ENCODE measurements at regions not wholly inside any gene's neighbourhood (a gene's known extent, or its start where the extent isn't known, plus 50 kb on each side); places are given as distances from the start of the nearest gene placed in this dataset.

DNA sequence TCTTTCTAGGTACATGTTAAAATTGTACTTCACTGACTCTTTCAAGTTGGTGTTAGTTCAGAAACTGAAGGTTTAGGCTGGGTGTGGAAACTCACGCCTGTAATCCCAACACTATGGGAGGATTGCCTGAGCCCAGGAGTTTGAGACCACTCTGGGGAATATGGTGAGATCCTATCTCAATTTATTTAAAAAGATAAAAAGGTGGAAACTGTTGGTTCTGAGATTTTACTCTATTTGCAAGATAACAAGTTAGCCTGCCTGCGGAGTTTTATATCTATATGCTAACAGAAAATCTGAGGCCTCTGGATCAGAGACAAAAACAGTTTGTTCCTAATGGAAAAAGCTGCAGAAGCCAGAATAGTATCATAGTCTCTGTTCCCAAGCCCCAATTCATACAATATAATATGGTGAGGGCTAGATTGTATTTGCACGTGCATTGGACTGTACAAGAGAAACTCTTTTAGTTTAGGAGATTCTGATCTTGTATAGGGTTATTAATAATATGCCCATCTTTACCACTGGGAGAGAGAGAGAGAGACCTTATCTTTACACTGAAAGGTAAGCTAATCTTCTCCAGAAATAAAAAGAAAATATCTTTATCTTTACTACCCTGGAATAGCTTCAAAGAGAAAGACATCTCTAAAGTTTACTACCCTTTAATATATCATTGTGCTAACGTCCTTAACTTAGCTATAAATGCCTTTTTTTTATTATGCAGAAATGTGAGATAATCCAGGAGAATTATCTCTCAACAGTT, 1267.6 kb downstream of the OTOL1 start:
- no peak for DNase-seq

DNA sequence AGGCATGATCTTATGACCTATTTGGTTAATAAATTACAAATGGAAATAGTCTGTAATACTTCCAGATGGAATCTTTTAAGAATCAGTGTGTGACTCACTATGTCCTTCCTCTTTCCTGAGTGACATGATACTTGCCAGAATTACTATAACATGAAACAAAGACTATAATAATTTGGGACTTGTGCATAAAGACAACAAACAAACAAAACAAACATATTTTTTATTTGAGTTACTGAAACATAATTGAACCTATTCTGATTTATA, 1268.1 kb downstream of the OTOL1 start:
- DNase-seq = no peak

DNA sequence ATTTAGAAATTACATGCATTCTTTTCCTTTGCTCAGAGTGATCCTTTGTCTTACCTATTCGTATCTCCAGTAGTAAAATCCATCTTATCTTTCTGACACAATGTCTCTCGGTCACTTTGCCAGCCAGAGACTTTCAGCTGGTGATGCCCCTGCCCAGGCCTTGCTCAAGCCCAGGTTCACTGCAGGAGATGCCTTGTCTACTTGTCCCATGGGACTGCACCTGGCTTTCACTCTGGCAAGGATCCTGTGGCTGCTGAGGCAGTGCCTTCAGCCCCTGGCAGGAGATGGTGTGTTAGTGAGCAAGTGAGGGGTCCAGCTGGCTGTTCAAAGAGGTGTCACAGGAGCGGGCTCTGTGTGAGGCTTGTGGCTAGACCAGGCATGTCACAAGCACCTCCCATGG, 1268.9 kb downstream of the OTOL1 start:
- DNase-seq = no peak

DNA sequence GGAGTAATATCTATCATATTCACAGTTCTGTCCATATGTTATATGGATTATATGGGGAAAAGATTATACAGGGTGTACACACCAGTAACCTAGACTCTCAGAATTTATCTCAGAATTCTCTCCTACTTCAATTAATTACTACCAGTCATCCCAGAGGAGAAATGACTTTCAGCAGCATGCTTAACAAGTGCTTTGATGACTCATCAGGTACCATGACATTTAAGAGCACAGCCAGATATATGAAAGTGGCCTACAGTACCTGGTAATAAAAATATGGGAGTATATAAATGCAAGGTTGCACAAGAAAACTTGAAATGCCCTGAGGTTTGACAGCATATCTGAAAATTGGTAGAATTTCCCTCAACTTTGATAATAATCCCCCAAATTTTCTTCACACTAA, 1273.0 kb downstream of the OTOL1 start:
- no peak for DNase-seq

DNA sequence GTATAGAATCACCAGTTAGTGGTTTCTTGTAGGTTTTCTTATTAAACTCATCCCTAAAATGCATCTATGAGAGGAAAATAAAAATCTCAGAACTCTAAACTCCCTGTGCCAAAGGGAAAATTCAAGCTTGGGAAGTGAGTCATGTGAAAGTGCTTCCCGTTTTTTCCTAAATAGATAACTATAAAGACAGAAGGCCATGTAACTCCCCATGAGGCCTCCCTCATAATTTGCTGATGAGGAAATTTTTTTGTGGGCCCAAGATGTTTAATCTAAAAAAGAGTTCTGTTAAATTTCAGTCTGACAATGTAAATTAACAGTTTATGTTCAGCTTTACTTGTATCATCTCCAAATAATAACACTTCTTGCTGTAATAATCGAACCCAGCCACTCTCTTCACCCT, 1273.9 kb downstream of the OTOL1 start:
- DNase-seq = no peak

DNA sequence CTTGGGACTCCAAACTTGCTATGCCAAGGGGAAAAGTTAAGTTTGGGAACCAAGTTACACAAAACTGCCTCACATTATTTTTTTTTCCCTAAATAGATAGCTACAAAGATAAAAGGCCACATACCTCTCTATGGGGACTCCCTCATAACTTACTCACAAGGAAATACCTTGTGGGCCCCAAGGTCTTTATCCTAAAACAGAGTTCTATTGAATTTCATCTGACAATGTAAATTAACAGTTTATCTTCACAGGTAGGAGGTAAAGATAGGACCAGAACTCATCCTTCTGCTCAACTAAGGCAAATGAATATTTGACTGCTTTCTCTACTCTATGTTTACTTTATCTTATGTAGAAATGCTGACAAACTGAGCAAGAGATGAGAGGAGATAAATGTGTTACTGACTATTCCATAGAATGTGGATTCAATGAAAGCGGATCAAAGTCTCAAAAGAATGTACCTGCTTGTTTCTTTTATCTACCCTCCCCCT, 1278.0 kb downstream of the OTOL1 start:
- DNase-seq = no peak

DNA sequence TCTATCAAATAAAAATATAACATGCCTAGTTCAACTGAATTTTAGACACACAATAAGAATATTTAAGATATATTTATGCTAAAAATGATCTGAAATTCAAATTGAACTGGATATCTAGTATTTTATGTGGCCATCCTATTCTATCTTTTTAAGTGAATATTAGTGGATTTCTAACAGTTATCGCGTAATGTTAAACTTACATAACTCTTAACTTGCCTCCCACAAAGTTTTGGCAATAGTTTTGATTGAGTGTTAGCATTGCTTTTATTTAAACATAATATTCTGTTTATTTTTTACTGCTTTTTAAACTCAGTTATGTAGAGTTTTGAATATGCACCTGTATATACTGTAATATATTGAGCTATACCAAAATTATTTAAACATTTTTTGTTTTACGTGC, 1279.5 kb downstream of the OTOL1 start:
- no peak for DNase-seq

DNA sequence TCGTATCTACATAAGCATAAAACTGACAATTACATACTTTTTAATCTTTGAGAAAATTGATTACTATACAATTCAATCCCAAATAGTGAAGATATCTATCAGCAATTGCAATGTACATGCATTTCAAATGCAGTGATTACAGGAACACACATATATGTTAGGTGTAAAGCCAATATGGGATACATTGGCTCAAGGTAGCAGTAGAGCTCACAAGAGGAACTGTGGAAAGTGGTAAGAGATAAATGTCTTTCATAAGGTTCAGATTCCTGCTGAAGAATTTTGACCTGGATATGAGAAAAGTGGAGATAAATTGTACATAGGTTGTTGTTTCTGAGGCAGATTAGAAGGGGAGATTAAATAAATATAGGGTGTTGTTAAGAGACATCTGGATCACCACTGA, 1280.5 kb downstream of the OTOL1 start:
- DNase-seq = no peak

DNA sequence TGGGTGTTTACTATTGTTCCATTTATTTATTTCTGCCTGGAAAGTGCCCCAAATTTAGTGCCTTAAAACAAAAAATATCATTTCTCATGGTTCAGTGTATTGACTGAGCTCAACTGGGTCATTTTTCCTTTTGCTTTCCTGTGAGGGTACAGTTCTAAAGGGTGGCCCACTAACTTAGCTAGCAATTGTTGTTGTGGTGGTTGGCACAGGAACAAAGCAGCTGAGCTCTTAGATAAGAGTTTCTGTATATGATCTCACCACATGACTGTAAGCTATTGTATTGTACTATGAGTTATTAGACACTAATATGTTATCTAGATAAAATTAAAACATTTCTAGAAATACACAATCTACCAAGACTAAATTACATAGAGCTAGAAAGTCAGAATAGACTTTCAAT, 1283.7 kb downstream of the OTOL1 start:
- no peak for DNase-seq

DNA sequence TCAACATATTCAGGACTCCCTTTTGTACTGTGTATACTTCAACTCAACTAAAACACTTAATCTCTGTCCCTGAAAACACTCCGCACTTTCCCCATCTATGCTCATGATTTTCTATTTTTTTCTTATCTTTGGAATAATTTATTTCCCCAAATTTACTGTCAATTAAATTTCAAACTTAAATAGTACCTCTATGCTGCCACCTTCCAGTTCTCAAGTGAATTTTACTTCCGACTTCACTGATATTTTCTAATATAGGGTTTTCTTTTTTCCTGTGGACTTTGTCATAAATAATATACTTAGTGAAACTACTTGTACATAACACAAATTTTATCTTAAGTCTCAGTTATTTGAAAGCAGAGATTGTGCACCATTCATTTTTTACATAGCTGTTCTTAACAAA, 1303.3 kb downstream of the OTOL1 start:
- DNase-seq = no peak

DNA sequence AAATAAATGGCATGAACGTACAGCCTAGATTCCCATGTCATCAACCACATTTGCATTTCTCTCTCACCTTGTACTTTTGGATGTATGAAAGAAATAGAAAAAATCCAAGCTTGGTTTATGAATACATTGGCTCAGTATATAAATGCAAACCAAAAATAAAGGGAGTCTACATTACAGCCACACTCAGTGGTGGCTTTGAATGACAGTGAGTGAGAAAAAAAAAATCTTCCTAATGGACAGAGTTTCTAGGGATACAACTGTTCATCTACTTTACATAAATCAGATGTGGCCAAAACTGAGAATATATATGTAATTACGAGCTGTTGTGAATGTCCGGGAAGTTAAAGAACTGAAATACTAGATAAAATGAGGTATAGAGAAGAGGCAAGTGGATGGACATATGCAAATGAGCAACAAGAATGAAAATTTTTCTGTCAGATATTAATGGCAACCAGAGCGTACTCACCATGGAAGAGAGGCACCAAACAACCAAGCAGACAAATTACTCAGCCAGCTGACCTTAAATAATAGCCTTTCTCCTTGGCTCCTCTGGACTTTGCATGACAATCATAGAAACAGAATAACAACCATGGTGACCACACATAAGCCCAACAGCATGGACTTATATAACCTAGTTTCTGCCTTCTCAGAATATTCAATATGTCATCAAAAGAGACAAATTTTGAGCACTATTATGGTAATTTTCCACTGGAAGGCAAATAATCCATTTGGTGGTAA, 1305.8 kb downstream of the OTOL1 start:
- no peak for DNase-seq

DNA sequence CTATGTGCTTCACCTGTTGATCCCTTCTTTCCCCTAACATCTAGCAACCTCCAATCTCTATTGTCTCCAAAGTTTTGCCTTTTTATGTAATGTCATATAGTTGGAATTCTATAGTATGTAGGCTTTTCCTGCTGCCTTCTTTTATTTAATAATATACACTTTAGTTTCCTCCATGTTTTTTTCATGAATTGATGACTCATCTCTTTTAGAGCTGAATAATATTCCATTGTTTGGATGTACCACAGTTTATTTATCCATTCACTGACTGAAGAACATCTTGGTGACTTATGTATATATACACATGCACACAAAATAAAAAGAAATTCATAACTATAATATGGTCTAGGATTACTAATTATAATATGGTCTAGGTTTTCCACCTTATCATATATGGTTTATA, 1314.2 kb downstream of the OTOL1 start:
- no peak for DNase-seq

DNA sequence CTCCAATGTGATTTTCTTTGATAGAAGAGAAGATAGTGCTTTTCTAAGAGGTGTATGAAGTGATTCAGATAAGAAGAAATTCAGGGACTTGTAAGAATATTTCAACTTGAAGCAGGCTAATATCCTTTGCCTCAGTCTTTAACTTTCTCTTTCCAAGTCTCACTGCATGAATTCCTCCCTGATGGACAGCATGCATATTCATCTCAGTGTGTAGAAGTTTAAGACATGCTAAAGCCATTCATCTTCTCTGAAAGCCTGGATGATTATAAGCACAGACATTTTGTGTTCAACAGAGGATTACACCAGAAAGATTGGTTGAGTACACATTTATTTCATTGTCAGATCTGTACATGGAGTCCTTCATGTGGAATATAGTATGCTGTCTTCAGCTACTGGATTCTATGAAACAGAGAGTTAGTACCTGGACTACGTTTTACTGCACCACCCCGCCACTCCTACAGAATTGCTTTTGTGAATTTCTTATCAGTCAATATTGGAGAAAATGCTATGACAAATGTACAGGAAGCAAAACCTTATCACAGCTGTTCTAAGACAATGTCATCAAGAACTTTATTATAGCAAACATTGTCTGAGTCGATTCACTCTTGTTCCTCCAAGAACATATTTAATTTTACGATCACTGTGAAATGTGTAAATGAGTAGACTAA, 1346.1 kb downstream of the OTOL1 start:
- DNase-seq = no peak

DNA sequence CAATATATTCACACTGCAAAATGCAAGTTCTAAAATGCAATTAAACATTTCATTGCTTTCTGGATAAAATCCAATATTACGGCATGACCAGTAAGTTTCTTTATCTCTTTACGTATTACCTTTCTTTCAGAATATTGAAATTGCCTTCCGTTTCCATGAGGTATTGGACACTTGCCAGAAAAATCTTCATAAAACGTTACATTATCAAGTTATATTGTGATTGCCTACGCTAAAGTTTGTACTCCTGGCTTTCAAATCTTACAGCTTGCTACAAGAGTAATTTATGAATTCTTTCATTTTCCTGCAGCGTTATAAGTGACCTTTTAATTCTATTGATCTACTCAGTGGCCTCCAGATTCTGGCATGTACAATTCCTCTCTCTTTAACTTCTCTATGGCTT, 1349.3 kb downstream of the OTOL1 start:
- no peak for DNase-seq

DNA sequence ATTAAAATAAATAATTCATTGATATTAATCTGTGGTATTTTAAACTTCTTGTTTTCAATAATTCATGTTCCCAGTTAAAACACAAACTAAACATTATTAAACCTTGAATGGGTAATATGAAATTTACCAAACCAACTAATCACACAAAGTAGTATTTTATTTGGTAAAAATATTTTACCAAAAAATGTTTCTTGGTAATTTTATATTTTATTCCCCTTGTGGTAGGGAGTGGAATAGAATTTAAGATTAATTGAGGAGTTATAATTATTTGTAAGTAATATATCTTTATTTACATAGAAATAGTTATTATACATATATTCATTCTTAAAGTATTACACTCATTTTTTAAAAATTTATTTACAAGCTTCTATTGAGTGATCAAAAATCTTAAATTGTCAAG, 1350.9 kb downstream of the OTOL1 start:
- DNase-seq = no peak

DNA sequence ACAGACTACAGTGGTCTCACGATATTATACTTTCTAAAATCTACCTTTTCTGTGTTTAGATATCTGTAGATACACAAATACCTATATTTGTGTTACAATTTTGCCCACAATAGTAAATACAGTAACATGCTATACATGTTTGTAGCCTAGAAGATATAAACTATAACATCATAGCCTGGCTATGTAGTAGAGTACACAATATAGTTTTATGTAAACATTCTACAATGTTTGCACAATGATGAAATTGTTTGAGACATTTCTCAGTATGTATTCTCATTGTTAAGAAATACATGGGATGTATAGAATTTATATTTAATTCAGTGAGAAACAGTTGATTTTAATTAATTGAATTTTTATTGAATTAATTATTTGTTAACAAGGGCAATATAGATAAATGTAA, 1367.0 kb downstream of the OTOL1 start:
- no peak for DNase-seq

DNA sequence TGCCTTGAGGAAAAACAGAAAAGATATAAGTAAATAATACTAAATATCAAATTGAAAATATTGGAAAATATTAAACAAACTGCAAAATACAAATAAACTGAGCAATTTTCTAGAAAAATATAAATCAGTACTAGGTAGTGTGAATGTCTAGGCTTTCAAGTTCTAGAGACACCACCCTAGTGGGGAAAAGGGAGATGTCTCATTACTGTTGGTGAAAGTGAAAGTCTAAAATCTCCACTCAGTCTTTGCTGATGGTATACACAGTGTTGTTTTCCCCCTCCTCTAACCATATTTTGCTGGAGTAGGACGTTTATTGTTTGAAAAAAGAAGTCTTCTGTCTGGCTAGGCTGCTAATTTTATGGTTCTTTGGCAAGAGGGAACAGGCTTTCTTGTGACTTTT, 1368.9 kb downstream of the OTOL1 start:
- DNase-seq = no peak

DNA sequence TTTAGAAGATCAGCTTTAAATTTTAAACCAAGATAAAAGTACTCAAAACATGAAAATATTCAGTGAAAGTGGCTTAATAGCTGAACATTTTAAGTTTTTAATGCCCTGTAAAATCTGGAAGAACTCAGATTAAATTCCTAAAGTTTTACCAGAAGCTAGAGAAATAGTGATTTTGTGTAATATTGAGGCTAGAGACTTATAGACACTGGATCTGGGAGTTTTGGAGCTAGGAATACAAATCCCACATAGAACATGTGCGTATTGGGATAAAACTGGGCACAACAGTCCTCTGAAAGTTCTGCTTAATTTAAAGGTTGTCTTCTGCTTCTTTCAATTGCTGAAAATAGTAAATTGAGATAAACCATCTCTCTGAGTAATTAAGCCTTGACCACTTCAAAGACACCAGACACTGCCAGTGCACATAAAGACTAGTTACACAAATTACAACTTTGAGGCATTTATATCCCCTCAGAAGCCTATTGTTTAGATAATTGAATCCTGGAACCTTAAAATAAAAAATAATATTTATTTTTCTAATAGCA, 1382.5 kb downstream of the OTOL1 start:
- no peak for DNase-seq

DNA sequence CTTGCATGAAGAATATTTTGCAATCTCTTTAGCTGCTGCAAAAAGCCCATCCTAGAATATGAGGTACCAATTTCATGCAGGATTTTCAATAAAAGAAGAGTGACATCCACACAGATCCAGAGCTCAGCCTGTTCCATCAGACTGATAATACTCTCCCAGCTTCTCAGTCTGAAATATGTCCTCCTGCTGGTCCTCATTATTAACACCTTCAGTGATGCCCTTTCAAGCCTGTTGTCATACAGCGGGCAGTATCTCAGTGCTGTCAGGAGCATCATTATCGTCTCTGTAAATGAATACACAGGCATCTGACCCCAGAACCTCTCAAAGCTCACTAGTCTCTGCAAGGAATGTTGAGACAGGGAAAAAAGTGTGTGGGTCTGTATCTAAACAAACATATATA, 1387.8 kb downstream of the OTOL1 start:
- no peak for DNase-seq

DNA sequence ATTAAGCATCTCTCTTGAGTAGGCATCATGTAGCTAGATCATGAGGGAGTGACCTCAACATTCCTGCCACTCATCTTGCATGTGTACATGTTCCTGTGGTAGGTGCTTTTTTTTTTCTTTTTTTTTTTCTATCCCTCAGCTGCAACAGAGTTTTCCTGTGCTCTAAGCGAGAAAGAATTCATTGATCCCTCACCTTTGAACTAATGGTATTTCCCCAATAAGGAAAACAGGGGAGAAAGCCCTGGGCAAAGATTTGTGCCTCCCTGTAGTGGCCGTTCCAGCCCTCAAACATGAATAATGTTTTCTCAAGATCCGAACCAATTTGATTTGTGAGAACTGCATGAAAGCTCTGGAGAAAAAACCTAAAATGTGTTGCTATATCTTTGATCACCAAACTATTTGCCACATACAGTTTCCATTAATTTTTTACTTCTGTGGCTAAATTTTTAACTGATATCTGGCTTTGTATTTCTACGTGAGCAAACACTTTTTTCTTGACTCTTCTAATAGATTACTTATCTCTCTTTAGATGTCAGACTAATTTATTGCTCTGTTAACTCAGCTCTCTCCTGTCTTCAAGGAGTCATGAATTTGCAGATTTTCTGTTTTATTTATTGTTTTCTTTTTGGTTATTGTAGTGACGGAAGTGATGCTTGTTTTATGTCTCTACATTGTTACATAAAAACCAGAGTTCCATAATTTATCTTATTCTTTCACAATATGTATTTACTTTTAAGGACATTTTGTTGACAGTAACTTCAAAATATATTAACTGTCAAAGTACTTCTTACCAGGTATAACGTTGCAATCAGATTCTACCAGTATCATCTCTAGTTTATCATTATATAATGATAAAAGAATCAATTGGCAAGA, 1396.5 kb downstream of the OTOL1 start:
- no peak for DNase-seq

DNA sequence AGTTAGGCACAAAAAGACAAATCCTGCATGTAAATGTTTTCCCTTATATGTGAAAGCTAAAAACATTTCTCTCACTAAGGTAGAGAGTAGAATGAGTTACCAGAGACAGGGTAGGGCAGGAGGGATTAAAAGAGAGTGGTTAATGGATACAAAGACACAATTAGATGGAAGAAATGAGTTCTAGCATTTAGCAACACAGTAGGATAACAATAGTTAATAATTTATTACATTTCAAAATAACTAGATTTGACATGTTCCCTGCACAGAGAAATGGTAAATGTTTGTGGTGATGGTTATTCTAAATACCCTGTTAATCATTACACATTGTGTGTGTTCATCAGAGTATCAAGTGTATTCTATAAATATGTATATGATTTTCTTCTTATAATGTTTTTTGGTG, 1400.7 kb downstream of the OTOL1 start:
- no peak for DNase-seq

DNA sequence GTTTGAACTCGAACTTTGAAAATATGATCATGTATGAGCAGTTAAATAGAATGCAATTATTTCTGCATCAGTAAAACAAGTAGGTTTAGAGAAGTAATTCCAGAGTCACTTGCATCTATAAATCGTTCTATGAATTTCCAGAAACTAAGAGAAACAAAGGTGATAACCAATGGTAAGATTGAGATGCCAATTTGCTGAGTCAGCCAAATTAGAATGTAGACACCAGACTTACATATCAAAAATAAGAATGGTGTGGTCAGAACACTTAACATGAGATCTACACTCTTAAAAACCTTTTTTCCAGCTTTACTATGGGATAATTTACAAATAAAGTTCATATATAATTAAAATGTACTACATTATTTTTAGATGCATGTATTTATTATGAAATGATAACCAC, 1435.9 kb downstream of the OTOL1 start:
- DNase-seq = no peak

DNA sequence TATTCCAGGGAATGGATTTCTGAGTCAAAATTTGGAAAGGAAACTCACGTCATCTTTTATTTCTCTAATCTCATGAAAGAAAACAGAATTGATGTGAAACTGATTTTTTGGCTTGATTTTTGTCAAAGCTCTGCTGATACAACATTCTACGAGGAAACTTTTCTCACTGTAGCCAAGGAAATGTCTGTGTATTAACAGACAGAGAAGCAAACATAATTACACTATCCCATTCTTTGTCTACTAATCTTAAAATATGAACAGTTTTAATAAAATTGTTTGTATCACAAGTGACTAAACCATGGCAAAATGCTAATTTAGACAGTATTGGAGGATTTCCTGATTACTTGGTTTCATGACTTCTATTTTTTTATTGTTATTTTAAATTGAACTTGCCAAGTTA, 1437.0 kb downstream of the OTOL1 start:
- no peak for DNase-seq

Data from stimulated activated CD4-positive, alpha-beta T cell treated with anti-CD3 and anti-CD28 coated beads, Interleukin-12 subunit alpha, Interleukin-12 subunit beta, amount 100 ng/mL, for 4 hours (primary cell).